T-helper 2 cell (primary cell): ENCODE measurements at regions not wholly inside any gene's neighbourhood (a gene's known extent, or its start where the extent isn't known, plus 50 kb on each side); places are given as distances from the start of the nearest gene placed in this dataset.

Source experiments
- DNase-seq, 5 experiments: peaks; one replicate each; pipeline versions ENCODE4 v3.0.0 to v3.0.0-alpha.2; 2012 to 2022

- no peak for DNase-seq
These were observed 365.8 kb upstream of the SEMA6D start for GRCh38 chr15:47351501-47351900.

- no peak for DNase-seq
These were observed 365.1 kb upstream of the SEMA6D start for GRCh38 chr15:47352217-47352616.

DNA sequence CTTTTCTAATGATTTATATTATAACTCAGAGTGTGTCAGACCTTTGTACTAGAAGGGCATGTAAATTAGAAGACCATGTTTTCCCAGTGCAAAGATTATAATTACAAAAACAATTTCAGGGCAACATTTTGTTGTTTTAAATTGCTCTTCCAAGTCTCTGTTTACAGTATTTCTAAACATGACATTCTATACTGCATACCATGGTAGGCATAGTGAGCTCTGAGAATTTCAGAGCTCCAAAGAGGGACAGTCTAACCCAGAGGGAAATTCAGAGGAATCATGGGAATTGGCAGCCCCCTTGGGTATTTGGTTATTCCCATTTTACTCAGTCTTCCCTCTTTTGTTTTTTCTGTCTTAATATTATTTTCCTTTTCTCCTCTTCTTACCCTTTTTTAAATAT lies 361.5 kb upstream of the SEMA6D start:
- DNase-seq = no peak

- DNase-seq = no peak
These were observed 361.0 kb upstream of the SEMA6D start for GRCh38 chr15:47356297-47356696.

- DNase-seq = no peak
These were observed 358.4 kb upstream of the SEMA6D start for GRCh38 chr15:47358876-47359275.

DNA sequence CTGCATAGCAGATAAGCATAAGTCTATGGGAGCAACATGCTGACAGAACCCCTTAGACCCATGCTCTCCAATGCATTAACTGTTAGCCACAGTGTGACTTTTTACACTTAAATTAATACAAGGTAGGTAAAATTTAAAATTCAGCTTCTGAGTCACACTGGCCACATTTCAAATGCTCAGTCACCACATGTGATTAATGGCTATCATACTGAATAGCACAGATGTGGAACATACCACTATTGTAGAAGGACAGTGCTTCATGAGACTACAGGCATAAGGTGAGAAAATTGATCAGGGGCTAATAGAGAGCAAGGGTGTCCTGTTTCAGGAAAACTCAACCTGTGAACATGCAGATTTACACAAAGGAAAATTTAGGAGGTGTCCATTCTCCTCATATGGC lies 357.0 kb upstream of the SEMA6D start:
- no peak for DNase-seq

DNA sequence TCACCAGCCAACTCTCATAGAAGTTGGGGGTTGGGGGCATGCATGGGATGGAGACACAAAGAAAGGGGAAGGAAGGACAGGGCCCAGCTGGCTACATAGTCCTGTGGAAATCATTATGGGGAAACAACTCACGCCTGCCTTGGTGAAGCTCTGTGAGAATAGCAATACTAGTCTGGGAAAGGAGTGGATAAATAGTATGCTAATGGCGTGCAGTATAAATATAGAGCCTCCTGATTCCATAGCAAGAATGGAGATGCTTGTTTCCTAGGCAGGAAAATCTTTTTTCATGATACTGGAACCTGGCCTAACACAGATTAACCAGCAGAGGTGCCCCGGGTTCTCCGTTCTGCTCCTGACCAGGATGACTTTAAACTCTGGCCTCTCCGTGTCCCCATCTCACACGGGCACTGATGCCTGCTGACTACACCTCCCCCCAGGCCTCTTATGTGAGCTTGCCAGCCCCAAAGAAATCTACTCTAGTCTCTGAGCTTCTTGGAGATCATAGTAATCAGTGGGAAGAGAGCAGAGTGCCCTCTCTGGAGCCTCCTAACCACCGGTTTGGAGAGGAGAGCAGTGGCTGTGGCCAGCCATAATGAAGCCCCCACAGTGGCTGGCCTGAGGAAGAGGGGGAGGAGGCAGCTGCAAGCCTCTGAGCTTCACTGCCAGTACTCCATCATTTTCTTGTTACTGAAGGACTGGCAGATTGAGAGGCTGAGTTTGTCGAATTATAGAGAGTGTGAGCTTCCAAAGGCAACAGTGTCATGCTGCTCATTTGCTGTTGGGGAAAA lies 355.0 kb upstream of the SEMA6D start:
- DNase-seq = no peak

DNA sequence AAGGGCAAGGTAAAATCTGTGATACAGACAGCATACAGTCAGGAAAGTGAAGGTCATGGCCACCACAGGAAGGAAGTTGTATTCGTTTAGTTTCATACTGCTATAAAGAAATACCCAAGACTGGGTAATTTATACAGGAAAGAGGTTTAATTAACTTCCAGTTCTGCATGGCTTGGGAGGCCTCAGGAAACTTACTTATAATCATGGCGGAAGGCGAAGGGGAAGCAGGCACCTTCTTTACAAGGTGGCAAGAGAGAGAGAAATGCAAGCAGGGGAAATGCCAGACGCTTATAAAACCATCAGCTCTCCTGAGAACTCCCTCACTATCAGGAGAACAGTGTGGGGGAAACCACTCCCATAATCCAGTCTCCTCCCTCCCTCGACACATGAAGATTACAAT lies 353.7 kb upstream of the SEMA6D start:
- no peak for DNase-seq

DNA sequence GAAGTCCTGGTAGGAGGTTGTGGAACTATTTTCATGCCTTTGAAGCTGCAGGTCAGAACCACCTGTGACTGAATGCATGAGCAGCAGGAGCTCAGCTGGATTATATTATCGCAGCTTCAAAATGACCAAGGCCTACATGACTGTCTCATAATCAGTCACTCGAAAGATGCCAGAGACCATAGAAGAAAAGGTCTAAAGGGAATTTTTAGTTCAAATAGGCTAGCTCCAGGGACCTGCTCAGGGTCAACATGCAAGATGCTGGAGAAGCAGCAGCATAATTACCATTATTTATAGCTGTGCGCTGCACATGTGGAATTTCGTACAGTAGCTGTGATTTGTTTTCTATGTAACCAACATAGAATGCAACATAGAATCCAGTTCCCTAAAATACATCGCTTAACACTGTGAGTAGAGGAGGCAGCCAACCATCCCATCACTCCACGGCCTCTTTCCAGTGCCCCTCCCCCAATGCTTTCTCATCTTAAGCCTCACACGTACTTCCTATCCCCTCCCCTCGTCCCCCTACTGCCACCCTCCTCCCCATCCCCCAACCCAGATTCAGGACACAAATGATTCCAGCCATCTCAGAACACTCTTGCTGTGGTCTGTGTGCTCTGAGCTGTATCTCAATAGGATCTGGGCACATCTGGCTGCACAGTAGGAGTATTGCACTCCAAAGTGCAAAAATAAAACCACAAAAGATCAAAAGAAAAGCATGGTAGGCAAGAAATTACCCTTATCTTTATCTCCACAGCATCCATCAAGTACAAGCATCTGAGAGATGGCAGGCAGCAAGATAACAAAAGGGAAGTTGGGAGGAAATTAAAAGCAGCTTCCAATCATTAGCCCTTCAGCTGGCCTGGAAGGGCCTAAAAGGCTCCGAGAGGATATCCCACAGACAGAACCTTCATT lies 352.8 kb upstream of the SEMA6D start:
- DNase-seq = no peak

DNA sequence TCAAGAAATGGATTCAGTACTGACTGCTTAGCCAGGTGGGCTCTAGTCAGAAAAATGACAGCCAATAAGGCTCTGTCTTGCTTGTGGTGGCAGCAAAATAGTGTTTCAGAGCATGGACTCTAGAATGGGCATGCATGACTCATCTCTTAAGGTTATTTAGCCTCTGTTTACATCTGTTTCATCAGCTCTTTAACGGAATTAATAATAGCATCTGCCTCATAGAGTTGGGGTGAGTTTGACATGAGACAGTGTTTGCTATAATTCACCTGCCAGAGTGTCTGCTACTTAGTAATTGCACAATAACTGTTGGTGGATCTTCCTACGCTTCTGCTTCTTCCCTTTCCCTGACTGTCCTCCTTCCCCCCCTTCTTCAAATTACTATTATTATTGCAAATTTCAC lies 350.4 kb upstream of the SEMA6D start:
- DNase-seq = no peak

DNA sequence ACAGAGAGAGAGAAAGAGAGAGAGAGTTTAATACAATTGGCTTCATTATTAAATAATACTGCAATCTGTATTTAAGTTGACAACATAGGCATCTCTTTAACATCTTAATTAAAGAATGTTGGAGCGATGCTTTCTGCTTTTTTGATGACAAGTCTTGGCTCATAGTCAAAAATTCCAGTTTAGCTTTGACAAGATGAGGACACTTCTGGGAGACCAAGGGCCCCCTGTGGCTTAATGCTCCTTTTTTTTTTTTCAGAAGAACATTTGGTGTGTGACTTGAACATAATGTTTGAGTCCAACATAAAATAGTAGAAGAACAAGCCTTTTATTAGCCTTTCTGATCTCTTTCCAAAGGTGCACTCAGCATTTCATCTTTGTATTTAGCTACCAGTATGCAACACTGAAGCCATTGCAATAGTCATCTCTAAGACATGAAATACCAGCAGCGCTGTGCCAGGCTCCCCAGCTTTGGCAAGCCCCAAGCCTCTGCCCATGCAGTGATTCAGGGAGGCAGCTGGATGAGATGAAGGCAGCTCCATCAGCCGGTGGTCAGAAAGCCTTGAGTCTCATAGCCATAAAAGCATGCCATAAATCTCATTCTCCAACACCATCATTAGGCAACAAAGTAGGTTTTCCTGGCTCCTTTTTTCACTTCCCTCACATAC lies 349.4 kb upstream of the SEMA6D start:
- no peak for DNase-seq

DNA sequence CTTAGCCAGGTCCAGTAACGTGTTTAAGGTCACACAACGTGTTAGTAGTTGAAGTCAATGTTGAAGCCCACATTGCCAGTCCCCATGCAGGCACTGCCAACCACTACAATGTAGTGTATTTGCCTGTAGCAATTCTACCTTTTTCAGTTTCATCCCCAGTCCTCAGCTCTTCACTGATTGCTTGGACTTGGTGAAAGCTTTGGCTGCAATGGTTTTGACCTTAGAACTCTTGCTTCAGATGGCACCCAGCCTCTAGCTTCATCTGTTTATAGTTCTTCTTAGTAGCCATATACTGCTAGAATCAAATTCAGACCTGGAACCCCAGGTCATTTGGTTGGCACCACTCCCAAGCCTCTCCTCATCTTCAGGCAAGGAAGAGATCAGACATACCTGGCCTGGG lies 345.4 kb upstream of the SEMA6D start:
- DNase-seq = no peak

DNA sequence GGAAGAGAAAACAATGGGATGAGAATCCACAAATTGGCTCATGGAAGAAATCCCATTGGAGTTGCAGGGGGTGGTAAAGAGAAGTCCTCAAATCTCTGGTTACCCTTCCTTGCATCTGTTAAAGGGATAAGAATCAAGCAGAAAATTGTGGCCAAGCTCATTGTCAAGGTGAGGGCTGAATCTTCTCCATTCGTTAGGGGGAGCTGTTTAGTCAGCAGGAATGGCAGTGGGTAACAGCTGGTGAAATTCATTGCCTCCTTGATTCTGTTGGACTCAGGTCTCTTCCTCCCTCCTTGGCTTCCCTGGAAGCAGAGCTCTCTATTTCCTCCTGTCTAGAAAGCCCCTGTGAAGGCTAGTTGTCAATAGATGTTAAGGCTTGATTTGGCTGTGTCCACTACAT lies 343.1 kb upstream of the SEMA6D start:
- no peak for DNase-seq

- DNase-seq = no peak
These were observed 341.1 kb upstream of the SEMA6D start for GRCh38 chr15:47376190-47376589.

DNA sequence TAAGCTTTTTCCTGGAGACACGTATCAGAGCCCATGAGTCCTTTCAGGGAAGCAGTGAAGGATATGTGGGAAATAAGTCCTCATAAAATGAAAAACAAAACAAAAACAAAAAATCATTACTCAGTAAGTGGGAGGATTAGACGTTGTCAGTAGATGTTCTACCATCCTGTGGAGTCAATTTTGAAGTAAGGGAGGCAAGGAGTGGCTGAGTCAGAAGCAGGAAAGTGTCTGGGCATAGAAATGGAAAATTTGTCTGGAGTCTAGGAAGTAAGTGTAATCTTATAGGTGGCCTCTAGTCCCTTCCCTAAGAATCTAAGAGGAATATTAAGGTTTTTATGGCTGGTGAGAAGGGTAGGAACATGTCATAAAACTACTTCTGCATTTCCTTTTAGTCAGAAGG lies 339.8 kb upstream of the SEMA6D start:
- DNase-seq = no peak

DNA sequence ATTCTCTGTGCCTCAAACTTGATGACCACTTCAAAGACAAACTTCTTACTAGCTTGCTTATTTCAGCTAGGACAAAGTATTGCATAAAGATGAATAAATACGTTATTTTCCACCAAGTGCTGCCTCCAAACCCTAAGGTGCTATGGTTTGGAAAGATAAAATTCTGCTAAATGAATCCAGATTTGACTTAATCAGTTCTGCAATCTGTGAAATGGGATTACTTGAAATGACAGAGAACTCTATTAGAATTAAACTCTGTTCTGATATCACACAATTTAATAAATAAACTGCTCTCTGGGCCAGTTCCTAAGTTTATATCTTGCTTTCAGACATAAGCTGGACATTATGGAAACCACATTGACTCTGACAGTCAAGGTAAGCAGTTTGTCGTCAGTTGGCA lies 338.8 kb upstream of the SEMA6D start:
- no peak for DNase-seq

GRCh38 chr15:47383102-47383501 lies 334.2 kb upstream of the SEMA6D start:
- DNase-seq = no peak

DNA sequence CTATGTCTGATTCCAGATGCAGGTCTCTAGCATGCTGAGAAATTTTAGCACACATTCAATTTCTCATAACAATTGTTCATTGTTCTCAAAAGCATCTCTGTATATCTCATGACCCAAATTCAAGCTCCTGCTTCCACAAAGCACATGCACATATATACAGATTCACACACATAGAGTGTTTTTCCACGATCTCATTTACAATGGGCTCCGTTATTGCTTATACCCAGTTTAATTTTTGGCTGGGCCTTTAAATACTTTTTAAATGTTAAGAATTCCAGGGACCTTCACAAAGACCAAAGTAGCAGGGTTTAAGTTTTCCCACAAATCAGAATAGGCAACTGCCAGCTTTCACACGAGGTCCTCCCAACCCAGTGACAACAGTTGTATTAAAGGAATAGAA lies 333.5 kb upstream of the SEMA6D start:
- DNase-seq = no peak

DNA sequence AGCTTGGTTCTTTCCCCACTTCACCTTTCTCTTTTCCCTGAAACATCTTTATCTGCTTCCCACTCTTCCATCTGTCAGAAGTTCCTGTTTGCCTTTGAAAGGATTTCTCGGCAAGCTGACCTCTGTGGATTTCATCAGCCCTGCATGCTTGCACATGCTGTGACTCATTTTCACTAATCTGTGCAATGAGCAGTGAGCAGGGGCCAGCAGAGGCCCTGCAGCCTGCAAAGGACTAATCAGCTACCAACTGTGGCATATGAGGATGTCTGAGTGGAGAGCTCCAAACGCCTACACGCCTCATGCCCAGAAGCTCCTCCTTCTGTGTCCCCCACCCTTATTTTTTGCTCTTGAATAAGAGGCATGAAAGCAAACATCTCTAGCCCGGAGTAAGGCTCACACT lies 333.0 kb upstream of the SEMA6D start:
- no peak for DNase-seq

DNA sequence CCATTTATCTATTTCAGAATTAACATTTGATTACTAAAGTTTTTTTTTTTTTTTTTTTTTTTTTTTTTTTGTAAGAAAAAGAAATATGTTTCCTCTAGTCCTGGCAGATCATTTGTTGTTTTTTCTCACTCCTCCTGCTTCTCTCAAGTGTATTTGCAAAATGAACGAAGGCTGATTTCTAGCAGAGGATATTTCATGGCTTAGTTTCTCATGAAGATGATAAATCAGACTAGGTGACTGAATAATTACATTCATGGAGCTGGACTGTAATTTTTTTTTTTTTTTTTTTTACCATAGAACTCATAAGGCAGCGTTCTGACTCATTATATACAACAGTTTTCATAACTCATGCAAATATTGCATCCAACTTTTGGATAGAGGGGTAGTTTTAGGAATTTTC lies 332.5 kb upstream of the SEMA6D start:
- no peak for DNase-seq

- DNase-seq = no peak
These were observed 330.8 kb upstream of the SEMA6D start for GRCh38 chr15:47386459-47386858.

DNA sequence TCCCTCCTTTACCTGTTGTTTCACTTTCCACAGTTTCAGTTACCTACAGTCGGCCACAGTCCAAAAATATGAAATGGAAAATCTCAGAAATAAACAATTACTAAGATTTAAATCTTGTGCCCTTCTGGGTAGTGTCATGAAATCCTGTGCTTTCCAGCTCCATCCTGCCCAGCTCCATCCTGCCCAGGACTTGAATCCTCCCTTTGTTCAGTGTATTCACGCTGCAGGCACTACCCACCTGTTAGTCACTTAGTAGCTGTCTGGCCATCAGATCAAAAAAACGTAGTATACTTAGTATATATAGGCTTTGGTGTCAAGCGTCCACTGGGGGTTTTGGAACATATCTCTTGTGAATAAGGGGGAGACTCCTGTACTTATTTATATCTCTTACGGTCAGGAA lies 329.0 kb upstream of the SEMA6D start:
- DNase-seq = no peak

GRCh38 chr15:47390208-47390765 lies 327.0 kb upstream of the SEMA6D start:
- no peak for DNase-seq
